GM18505 (cell line): ENCODE measurements at regions not wholly inside any gene's neighbourhood (a gene's known extent, or its start where the extent isn't known, plus 50 kb on each side); places are given as distances from the start of the nearest gene placed in this dataset.

ENCODE experiments used
- ATAC-seq: cut with Tn5 transposase; IDR thresholded peaks from one replicate; pipeline ENCODE4 v1.9.1; 2021; ENCODE audit not compliant: unreplicated experiment
- POLR2A ChIP-seq: IDR thresholded peaks from 4 replicates; pipeline ENCODE4 v1.6.1; 2011; ENCODE audit warnings: borderline replicate concordance; ENCODE audit not compliant: insufficient read depth, insufficient read length; ENCODE audit errors: extremely low read depth

DNA sequence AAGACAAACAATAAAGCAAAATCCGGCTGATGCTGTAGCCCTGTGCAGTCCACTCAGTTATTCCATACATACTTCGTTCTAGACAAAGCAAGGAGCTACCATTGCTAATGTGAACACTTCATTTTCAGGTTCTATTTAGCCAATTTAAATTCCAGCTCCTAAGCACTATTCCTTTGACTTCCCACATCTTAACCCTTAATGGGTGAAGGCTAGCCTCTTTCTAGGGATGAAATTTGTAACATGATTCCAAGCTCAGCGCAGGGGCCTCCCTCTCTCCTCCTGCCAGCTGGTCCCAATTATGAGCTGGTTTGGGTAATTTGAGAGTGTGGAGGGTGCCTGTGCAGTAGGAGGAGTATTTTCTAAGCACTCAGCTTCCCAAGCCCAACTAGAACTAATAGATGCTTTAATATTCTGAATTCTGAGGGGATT lies 53.9 kb upstream of the PTGFRN start:
- no peak for ATAC-seq
- TF ChIP-seq POLR2A: no peak

- ATAC-seq: no peak
- TF ChIP-seq POLR2A: no peak
Observed at GRCh38 chr1:116856312-116856711, 53.4 kb upstream of the PTGFRN start.

GRCh38 chr1:116857092-116857491 lies 52.6 kb upstream of the PTGFRN start:
- no peak for ATAC-seq
- no peak for TF ChIP-seq POLR2A
